ENCODE measurements at regions not wholly inside any gene's neighbourhood (a gene's known extent, or its start where the extent isn't known, plus 50 kb on each side); places are given as distances from the start of the nearest gene placed in this dataset.

GRCh38 chr13:94813920-94814475 lies 101.7 kb upstream of the SOX21 start:
- TF ChIP-seq CTCF (IDR thresholded peaks at IDR 0.05; ENCODE audit: insufficient read depth, low read depth, low read length) (no peak), EZH2 (IDR thresholded peaks at IDR 0.05; ENCODE audit: insufficient read depth, low read length) (no peak)
